ENCODE measurements at regions not wholly inside any gene's neighbourhood (a gene's known extent, or its start where the extent isn't known, plus 50 kb on each side); places are given as distances from the start of the nearest gene placed in this dataset.

- WGBS (ENCODE audit: low lambda C conversion rate): 37% methylated on average over 2 of the region's 2 CpGs
- TF ChIP-seq TAF1 (IDR thresholded peaks at IDR 0.05; ENCODE audit: borderline replicate concordance, low read depth, low read length): no peak
- TF ChIP-seq GATA2 (CRISPR knock-in tag; IDR thresholded peaks at IDR 0.05): no peak
- no peak for TF ChIP-seq RAD21 (IDR thresholded peaks at IDR 0.05; ENCODE audit: low read length)
- no peak for TF ChIP-seq REST (IDR thresholded peaks at IDR 0.05; ENCODE audit: low read depth, low read length)
- no peak for TF ChIP-seq YY1 (IDR thresholded peaks at IDR 0.05; ENCODE audit: low read depth)
- no peak for TF ChIP-seq MEF2A (IDR thresholded peaks at IDR 0.05; ENCODE audit: borderline replicate concordance, low read depth)
- TF ChIP-seq USF1 (IDR thresholded peaks at IDR 0.05; ENCODE audit: borderline replicate concordance, low read depth): no peak
Measured at GRCh38 chr6:6882592-6882991, 225.2 kb upstream of the RREB1 start.

GRCh38 chr6:6883011-6883410, 224.8 kb upstream of the RREB1 start:
- no peak overlapping the region for H3K4me2 ChIP-seq
- no peak overlapping the region for H2AFZ ChIP-seq (ENCODE audit: low read depth)
- no peak overlapping the region for H3K9ac ChIP-seq
- H3K27me3 ChIP-seq (ENCODE audit: insufficient read depth): no peaks in the 10 kb centered on the region
- H4K20me1 ChIP-seq (ENCODE audit: insufficient read depth): no peaks in the 10 kb centered on the region
- H3K4me3 ChIP-seq (ENCODE audit: low read depth in 2 of 2, low read length in 1 of 2): no peak overlapping the region
- 40% methylated on average over 6 of the region's 6 CpGs for WGBS (ENCODE audit: low lambda C conversion rate)
- CTCF ChIA-PET: no interaction called here
- no peaks in the 10 kb centered on the region for H3K9me3 ChIP-seq
- H3K36me3 ChIP-seq (replicated peaks in 1 of 2; ENCODE audit: control insufficient read depth in 1 of 2, insufficient read depth in 2 of 2, low read length in 1 of 2): no peaks in the 10 kb centered on the region
- no peaks in the 10 kb centered on the region for H3F3A ChIP-seq (replicated peaks; ENCODE audit: insufficient read depth)
- no peak for DNase-seq
- no peak overlapping the region for H3K27ac ChIP-seq (ENCODE audit: low read depth in 2 of 2, low read length in 1 of 2)
- H3K79me2 ChIP-seq (ENCODE audit: insufficient read depth): no peaks in the 10 kb centered on the region
- no peaks in the 10 kb centered on the region for H3K9me2 ChIP-seq
- POLR2A ChIA-PET: no interaction called here
- no peaks in the 10 kb centered on the region for H3K4me1 ChIP-seq (ENCODE audit: control insufficient read depth in 1 of 2, insufficient read depth in 2 of 2, low read depth in 1 of 2, low read length in 1 of 2)
- TF ChIP-seq MXI1 (IDR thresholded peaks at IDR 0.05; ENCODE audit: low read depth, low read length) (no peak), CHD2 (IDR thresholded peaks at IDR 0.05; ENCODE audit: low read length, partially characterized antibody) (no peak), EP300 (IDR thresholded peaks at IDR 0.05; ENCODE audit: borderline replicate concordance in 1 of 2, low read depth in 1 of 2, low read length in 1 of 2) (no peak), REST (IDR thresholded peaks at IDR 0.05; ENCODE audit: low read depth, low read length) (no peak), JUND (IDR thresholded peaks at IDR 0.05) (no peak), NRF1 (IDR thresholded peaks at IDR 0.05; ENCODE audit: low read depth, low read length) (no peak), GABPA (IDR thresholded peaks at IDR 0.05; ENCODE audit: low read depth) (no peak), MEF2A (IDR thresholded peaks at IDR 0.05; ENCODE audit: borderline replicate concordance, low read depth) (no peak), ZBTB33 (IDR thresholded peaks at IDR 0.05; ENCODE audit: borderline replicate concordance, low read depth) (no peak), IRF3 (IDR thresholded peaks at IDR 0.05; ENCODE audit: low read depth, low read length) (no peak), SMC3 (IDR thresholded peaks at IDR 0.05; ENCODE audit: low read depth, low read length) (no peak), RCOR1 (IDR thresholded peaks at IDR 0.05; ENCODE audit: low read length) (no peak), ELF1 (IDR thresholded peaks at IDR 0.05) (no peak)

More at GRCh38 chr6:6882592-6882991, 225.2 kb upstream of the RREB1 start:
- Histone ChIP-seq H3K4me3 (ENCODE audit: low read depth in 2 of 2, low read length in 1 of 2) (no peak overlapping the region), H3K4me1 (ENCODE audit: control insufficient read depth in 1 of 2, insufficient read depth in 2 of 2, low read depth in 1 of 2, low read length in 1 of 2) (no peaks in the 10 kb centered on the region), H3K9me3 (no peaks in the 10 kb centered on the region), H3F3A (replicated peaks; ENCODE audit: insufficient read depth) (no peaks in the 10 kb centered on the region), H2AFZ (ENCODE audit: low read depth) (no peak overlapping the region), H3K27me3 (ENCODE audit: insufficient read depth) (no peaks in the 10 kb centered on the region), H3K79me2 (ENCODE audit: insufficient read depth) (no peaks in the 10 kb centered on the region), H3K9ac (no peak overlapping the region), H3K36me3 (replicated peaks in 1 of 2; ENCODE audit: control insufficient read depth in 1 of 2, insufficient read depth in 2 of 2, low read length in 1 of 2) (no peaks in the 10 kb centered on the region), H3K9me2 (no peaks in the 10 kb centered on the region), H3K27ac (ENCODE audit: low read depth in 2 of 2, low read length in 1 of 2) (no peak overlapping the region), H4K20me1 (ENCODE audit: insufficient read depth) (no peaks in the 10 kb centered on the region), H3K4me2 (no peak overlapping the region)
- CTCF ChIA-PET: no interaction called here
- DNase-seq: no peak
- POLR2A ChIA-PET: no interaction called here

Data from SK-N-SH (cell line).